ENCODE measurements at regions not wholly inside any gene's neighbourhood (a gene's known extent, or its start where the extent isn't known, plus 50 kb on each side); places are given as distances from the start of the nearest gene placed in this dataset.
"Not testable (repeated sequence)": the region's sequence is repeated elsewhere in the genome, so short reads cannot be mapped to it uniquely, and the experiment has no call there.

GRCh38 chr6:103819509-103819908 is 1040.2 kb downstream of the HACE1 start:
- H3K9me3 ChIP-seq (replicated peaks; ENCODE audit: control insufficient read depth, insufficient read depth, low read length) = no peaks in the 10 kb centered on the region
- no peak overlapping the region for H3K27ac ChIP-seq (ENCODE audit: insufficient read depth, low read depth, low read length)
- H3K79me2 ChIP-seq (ENCODE audit: control insufficient read depth, insufficient read depth, low read length) = no peaks in the 10 kb centered on the region
- no peak for FAIRE-seq
- no peaks in the 10 kb centered on the region for H3K9me1 ChIP-seq (replicated peaks; ENCODE audit: control insufficient read depth, extremely low read depth, insufficient read depth, low read length)
- DNase-seq (ENCODE audit: low read depth, low spot score) = no peak
- no peaks in the 10 kb centered on the region for H3K27me3 ChIP-seq (ENCODE audit: control insufficient read depth in 2 of 2, insufficient read depth in 2 of 2, low read length in 2 of 2)
- no peaks in the 10 kb centered on the region for H4K20me1 ChIP-seq (replicated peaks; ENCODE audit: control insufficient read depth, extremely low read depth, insufficient read depth, low read length)
- intact Hi-C loops (cut with micrococcal nuclease) (no loop called here), dilution Hi-C loops (cut with MboI; ENCODE audit: extremely low pct_ligation_motif_present, low sequenced_read_pairs) (no loop called here)
- H2AFZ ChIP-seq (ENCODE audit: low read depth, low read length) = no peak overlapping the region
- H3K4me3 ChIP-seq (replicated peaks in 1 of 3; ENCODE audit: insufficient read depth in 1 of 3, low read depth in 1 of 3, low read length in 3 of 3) = no peak overlapping the region
- BruUV-seq (replicated peaks) = no TSS peak
- no peak overlapping the region for H3K4me2 ChIP-seq (ENCODE audit: insufficient read depth, low read length)
- ChIA-PET CTCF (no interaction called here), POLR2A (no interaction called here)
- H3K36me3 ChIP-seq (ENCODE audit: control insufficient read depth in 2 of 2, extremely low read depth in 1 of 2, insufficient read depth in 2 of 2, low read length in 2 of 2) = no peaks in the 10 kb centered on the region
- TF ChIP-seq GATA2 (IDR thresholded peaks at IDR 0.05; ENCODE audit: insufficient read depth, insufficient read length, low read depth, low read length) = no peak
- no peaks in the 10 kb centered on the region for H3K4me1 ChIP-seq (ENCODE audit: control insufficient read depth, extremely low read depth, insufficient read depth, low read length)
- no peak overlapping the region for H3K9ac ChIP-seq (replicated peaks; ENCODE audit: extremely low read depth, insufficient read depth, low read length)

GRCh38 chr6:103812970-103813369 is 1046.7 kb downstream of the HACE1 start:
- Histone ChIP-seq H3K79me2 (ENCODE audit: control insufficient read depth, insufficient read depth, low read length) (no peaks in the 10 kb centered on the region), H3K27me3 (ENCODE audit: control insufficient read depth in 2 of 2, insufficient read depth in 2 of 2, low read length in 2 of 2) (no peaks in the 10 kb centered on the region), H4K20me1 (replicated peaks; ENCODE audit: control insufficient read depth, extremely low read depth, insufficient read depth, low read length) (no peaks in the 10 kb centered on the region), H3K4me1 (ENCODE audit: control insufficient read depth, extremely low read depth, insufficient read depth, low read length) (no peaks in the 10 kb centered on the region), H3K4me3 (replicated peaks in 1 of 3; ENCODE audit: insufficient read depth in 1 of 3, low read depth in 1 of 3, low read length in 3 of 3) (no peak overlapping the region), H2AFZ (ENCODE audit: low read depth, low read length) (no peak overlapping the region), H3K4me2 (ENCODE audit: insufficient read depth, low read length) (no peak overlapping the region), H3K9ac (replicated peaks; ENCODE audit: extremely low read depth, insufficient read depth, low read length) (no peak overlapping the region), H3K36me3 (ENCODE audit: control insufficient read depth in 2 of 2, extremely low read depth in 1 of 2, insufficient read depth in 2 of 2, low read length in 2 of 2) (no peaks in the 10 kb centered on the region), H3K27ac (ENCODE audit: insufficient read depth, low read depth, low read length) (no peak overlapping the region), H3K9me3 (replicated peaks; ENCODE audit: control insufficient read depth, insufficient read depth, low read length) (no peaks in the 10 kb centered on the region), H3K9me1 (replicated peaks; ENCODE audit: control insufficient read depth, extremely low read depth, insufficient read depth, low read length) (no peaks in the 10 kb centered on the region)
- TF ChIP-seq POLR2AphosphoS5 (IDR thresholded peaks at IDR 0.05; ENCODE audit: insufficient read depth, low read depth, low read length) (no peak), CTCF (IDR thresholded peaks at IDR 0.05; ENCODE audit: extremely low read depth in 1 of 2, insufficient read depth in 1 of 2, low read depth in 1 of 2, low read length in 2 of 2) (no peak), JUN (IDR thresholded peaks at IDR 0.05; ENCODE audit: borderline replicate concordance, insufficient read depth, insufficient read length, low read depth) (no peak), GATA2 (IDR thresholded peaks at IDR 0.05; ENCODE audit: insufficient read depth, insufficient read length, low read depth, low read length) (no peak)
- BruUV-seq (replicated peaks) = no TSS peak
- POLR2A ChIA-PET = no interaction called here
- intact Hi-C loops (cut with micrococcal nuclease) = no loop called here
- dilution Hi-C loops (cut with MboI; ENCODE audit: extremely low pct_ligation_motif_present, low sequenced_read_pairs) = no loop called here
- FAIRE-seq (no peak), DNase-seq (ENCODE audit: low read depth, low spot score) (no peak)
- CTCF ChIA-PET = interaction anchor here (0.8 to 1.2 kb wide), 2 partner anchors 16 to 713 kb away, joined by 3 read pairs; no protein-coding TSS in a partner anchor

GRCh38 chr6:103801901-103802479 is 1057.7 kb downstream of the HACE1 start:
- H3K9ac ChIP-seq (replicated peaks; ENCODE audit: extremely low read depth, insufficient read depth, low read length); H3K27me3 ChIP-seq (ENCODE audit: control insufficient read depth in 2 of 2, insufficient read depth in 2 of 2, low read length in 2 of 2); H3K9me1 ChIP-seq (replicated peaks; ENCODE audit: control insufficient read depth, extremely low read depth, insufficient read depth, low read length); H3K9me3 ChIP-seq (replicated peaks; ENCODE audit: control insufficient read depth, insufficient read depth, low read length); DNase-seq (ENCODE audit: low read depth, low spot score); CTCF ChIA-PET; POLR2A ChIA-PET; H3K27ac ChIP-seq (ENCODE audit: insufficient read depth, low read depth, low read length); dilution Hi-C loops (cut with MboI; ENCODE audit: extremely low pct_ligation_motif_present, low sequenced_read_pairs); H2AFZ ChIP-seq (ENCODE audit: low read depth, low read length); H3K79me2 ChIP-seq (ENCODE audit: control insufficient read depth, insufficient read depth, low read length); H3K36me3 ChIP-seq (ENCODE audit: control insufficient read depth in 2 of 2, extremely low read depth in 1 of 2, insufficient read depth in 2 of 2, low read length in 2 of 2); H3K4me2 ChIP-seq (ENCODE audit: insufficient read depth, low read length); FAIRE-seq; H3K4me1 ChIP-seq (ENCODE audit: control insufficient read depth, extremely low read depth, insufficient read depth, low read length); H4K20me1 ChIP-seq (replicated peaks; ENCODE audit: control insufficient read depth, extremely low read depth, insufficient read depth, low read length); H3K4me3 ChIP-seq (replicated peaks in 1 of 3; ENCODE audit: insufficient read depth in 1 of 3, low read depth in 1 of 3, low read length in 3 of 3); BruUV-seq (replicated peaks); intact Hi-C loops (cut with micrococcal nuclease): not testable (repeated sequence)

All from endothelial cell of umbilical vein (primary cell).